Nephron (organoid): ENCODE measurements at regions not wholly inside any gene's neighbourhood (a gene's known extent, or its start where the extent isn't known, plus 50 kb on each side); places are given as distances from the start of the nearest gene placed in this dataset.

Source experiments
- H3K27ac Mint-ChIP-seq, 3 experiments: 2 replicates each; pipeline ENCODE4 v1.8.0; 2020; ENCODE audit warnings: mixed read lengths in 3 of 3, mild to moderate bottlenecking in 2 of 3, moderate library complexity in 1 of 3
- H3K27me3 Mint-ChIP-seq: 2 replicates; pipeline ENCODE4 v1.8.0; 2021; ENCODE audit warnings: low read depth, mild to moderate bottlenecking, moderate library complexity, mixed read lengths
- H3K36me3 Mint-ChIP-seq: 2 replicates; pipeline ENCODE4 v1.8.0; 2020; ENCODE audit warnings: low read depth, mixed read lengths
- H3K4me1 Mint-ChIP-seq: 2 replicates; pipeline ENCODE4 v1.8.0; 2020; ENCODE audit warnings: mixed read lengths
- H3K4me3 Mint-ChIP-seq, 3 experiments: 2 replicates each; pipeline ENCODE4 v1.8.0; 2020; ENCODE audit warnings: mild to moderate bottlenecking in 3 of 3, mixed read lengths in 3 of 3, moderate library complexity in 2 of 3
- H3K9me3 Mint-ChIP-seq: 2 replicates; pipeline ENCODE4 v1.8.0; 2020; ENCODE audit warnings: mixed read lengths
- CTCF ChIP-seq, 3 experiments: fragments of 200-600 bp; sonication (generic); IDR thresholded peaks; one replicate each; pipeline ENCODE4 v1.5.0; 2021; ENCODE audit warnings: antibody characterized with exemption in 3 of 3; ENCODE audit not compliant: unreplicated experiment in 3 of 3

- H3K4me1 Mint-ChIP-seq, result no peaks in the 10 kb centered on the region
- H3K36me3 Mint-ChIP-seq, result peaks cover 5% of the 10 kb centered on the region
- no peak overlapping the region for H3K27ac Mint-ChIP-seq
Observed at GRCh38 chr2:80930777-80931176, 626.2 kb upstream of the LRRTM1 start.

GRCh38 chr2:80926168-80926567 lies 621.6 kb upstream of the LRRTM1 start:
- Mint-ChIP-seq H3K27me3 (no peaks in the 10 kb centered on the region), H3K27ac (no peak overlapping the region), H3K9me3 (peaks cover 23% of the 10 kb centered on the region), H3K36me3 (peaks cover 5% of the 10 kb centered on the region), H3K4me1 (no peaks in the 10 kb centered on the region), H3K4me3 (no peak overlapping the region)
- TF ChIP-seq CTCF (IDR thresholded peaks at IDR 0.05; ENCODE audit: unreplicated experiment in 3 of 3), result no peak

More at GRCh38 chr2:80930777-80931176, 626.2 kb upstream of the LRRTM1 start:
- no peak overlapping the region for H3K4me3 Mint-ChIP-seq
- peaks cover 25% of the 10 kb centered on the region for H3K9me3 Mint-ChIP-seq
- TF ChIP-seq CTCF (IDR thresholded peaks at IDR 0.05; ENCODE audit: unreplicated experiment in 3 of 3), result no peak
- no peaks in the 10 kb centered on the region for H3K27me3 Mint-ChIP-seq

- Mint-ChIP-seq H3K27ac (no peak overlapping the region), H3K9me3 (no peaks in the 10 kb centered on the region), H3K4me1 (peaks cover 15% of the 10 kb centered on the region), H3K27me3 (no peaks in the 10 kb centered on the region), H3K4me3 (no peak overlapping the region), H3K36me3 (no peaks in the 10 kb centered on the region)
- TF ChIP-seq CTCF (IDR thresholded peaks at IDR 0.05; ENCODE audit: unreplicated experiment in 3 of 3), result no peak
Observed at GRCh38 chr2:80896576-80896975, 592.0 kb upstream of the LRRTM1 start.

- no peak for TF ChIP-seq CTCF (IDR thresholded peaks at IDR 0.05; ENCODE audit: unreplicated experiment in 3 of 3)
- no peaks in the 10 kb centered on the region for H3K27me3 Mint-ChIP-seq
- no peak overlapping the region for H3K4me3 Mint-ChIP-seq
- no peaks in the 10 kb centered on the region for H3K9me3 Mint-ChIP-seq
- H3K36me3 Mint-ChIP-seq, result no peaks in the 10 kb centered on the region
- H3K27ac Mint-ChIP-seq, result peak overlapping the region; percentile 25 to 57 (median 40)
- peaks cover 15% of the 10 kb centered on the region for H3K4me1 Mint-ChIP-seq
Observed at GRCh38 chr2:80894486-80894885, 589.9 kb upstream of the LRRTM1 start.

GRCh38 chr2:80893711-80894110 lies 589.2 kb upstream of the LRRTM1 start:
- no peak for TF ChIP-seq CTCF (IDR thresholded peaks at IDR 0.05; ENCODE audit: unreplicated experiment in 3 of 3)
- H3K36me3 Mint-ChIP-seq, result no peaks in the 10 kb centered on the region
- no peaks in the 10 kb centered on the region for H3K9me3 Mint-ChIP-seq
- no peak overlapping the region for H3K27ac Mint-ChIP-seq
- no peak overlapping the region for H3K4me3 Mint-ChIP-seq
- H3K4me1 Mint-ChIP-seq, result peaks cover 15% of the 10 kb centered on the region
- H3K27me3 Mint-ChIP-seq, result no peaks in the 10 kb centered on the region

- H3K9me3 Mint-ChIP-seq, result no peaks in the 10 kb centered on the region
- TF ChIP-seq CTCF (IDR thresholded peaks at IDR 0.05; ENCODE audit: unreplicated experiment in 3 of 3), result no peak
- H3K27ac Mint-ChIP-seq, result no peak overlapping the region
- no peaks in the 10 kb centered on the region for H3K36me3 Mint-ChIP-seq
- no peaks in the 10 kb centered on the region for H3K27me3 Mint-ChIP-seq
- peaks cover 8% of the 10 kb centered on the region for H3K4me1 Mint-ChIP-seq
- H3K4me3 Mint-ChIP-seq, result no peak overlapping the region
Observed at GRCh38 chr2:80889009-80889408, 584.5 kb upstream of the LRRTM1 start.
